Caco-2 (cell line): ENCODE measurements at regions not wholly inside any gene's neighbourhood (a gene's known extent, or its start where the extent isn't known, plus 50 kb on each side); places are given as distances from the start of the nearest gene placed in this dataset.

Experiments
- BruUV-seq: library from RNA; stranded (reverse); fragments of 400-500 nt; replicated peaks from 2 replicates; lab custom pipeline; 2021; lab: Mats Ljungman, UMichigan
- CTCF ChIA-PET: fragments of 300-600 bp; sonication (Branson Sonifier 250); formaldehyde crosslinking; loops from one replicate; lab custom pipeline; 2022; ENCODE audit warnings: antibody characterized with exemption; lab: Charles Lee
- POLR2A ChIA-PET: fragments of 300-600 bp; sonication (Branson Sonifier 250); formaldehyde crosslinking; loops from one replicate; lab custom pipeline; 2022; ENCODE audit warnings: antibody characterized with exemption; lab: Charles Lee
- DNase-seq, 2 experiments: peaks; one replicate each; pipeline versions ENCODE4 v3.0.0 to v3.0.0-alpha.2; 2020 to 2022
- H3K27me3 ChIP-seq: replicated peaks from 2 replicates; pipeline ENCODE4 v1.6.0; 2011; ENCODE audit warnings: low read length; ENCODE audit not compliant: control insufficient read depth, insufficient read depth
- H3K36me3 ChIP-seq: 2 replicates; pipeline ENCODE4 v1.5.1; 2011; ENCODE audit warnings: low read length; ENCODE audit not compliant: control insufficient read depth, insufficient read depth
- H3K4me1 ChIP-seq: fragments of 250-450 bp; sonication (Bioruptor Pico); 2 replicates; pipeline ENCODE4 v1.5.1; 2020; ENCODE audit warnings: mild to moderate bottlenecking
- H3K4me3 ChIP-seq: 2 replicates; pipeline ENCODE4 v1.5.1; 2011; ENCODE audit warnings: low read depth, mild to moderate bottlenecking, control low read depth, low read length
- H3K9me3 ChIP-seq: fragments of 250-450 bp; sonication (Bioruptor Pico); 2 replicates; pipeline ENCODE4 v1.5.1; 2020; ENCODE audit warnings: mild to moderate bottlenecking, moderate library complexity
- H3K27ac Mint-ChIP-seq: one replicate; pipeline ENCODE4 v1.8.0; 2022; ENCODE audit warnings: mixed read lengths; ENCODE audit not compliant: unreplicated experiment
- H3K27me3 Mint-ChIP-seq: one replicate; pipeline ENCODE4 v1.8.0; 2022; ENCODE audit warnings: mixed read lengths; ENCODE audit not compliant: insufficient read depth, unreplicated experiment
- H3K36me3 Mint-ChIP-seq: one replicate; pipeline ENCODE4 v1.8.0; 2022; ENCODE audit warnings: mild to moderate bottlenecking, mixed read lengths; ENCODE audit not compliant: insufficient read depth, unreplicated experiment
- H3K4me1 Mint-ChIP-seq: one replicate; pipeline ENCODE4 v1.8.0; 2022; ENCODE audit warnings: low read depth, mixed read lengths; ENCODE audit not compliant: unreplicated experiment
- H3K4me3 Mint-ChIP-seq: one replicate; pipeline ENCODE4 v1.8.0; 2022; ENCODE audit warnings: mild to moderate bottlenecking, moderate library complexity, mixed read lengths; ENCODE audit not compliant: unreplicated experiment
- H3K9me3 Mint-ChIP-seq: one replicate; pipeline ENCODE4 v1.8.0; 2022; ENCODE audit warnings: mixed read lengths; ENCODE audit not compliant: unreplicated experiment
- CTCF ChIP-seq, 2 experiments: fragments of 200-600 bp in 1 of 2; IDR thresholded peaks; 1 replicate in 1 of 2; 2 replicates in 1 of 2; pipeline versions ENCODE4 v1.5.1 to v1.8.0; 2011 to 2022; ENCODE audit warnings: antibody characterized with exemption in 1 of 2, control low read depth in 1 of 2, inconsistent platforms in 1 of 2, low read depth in 1 of 2, low read length in 1 of 2, mild to moderate bottlenecking in 1 of 2, moderate library complexity in 1 of 2; ENCODE audit not compliant: insufficient read depth in 1 of 2, severe bottlenecking in 1 of 2, unreplicated experiment in 1 of 2
- intact Hi-C: fragments of 100-400 bp; cut with micrococcal nuclease; formaldehyde crosslinking; loops from one replicate; pipeline ENCODE4 v1.10.0; 2022; ENCODE audit not compliant: unreplicated experiment

GRCh38 chr5:27434335-27434734 lies 395.9 kb upstream of the CDH9 start:
- Histone ChIP-seq H3K9me3 (no peaks in the 10 kb centered on the region), H3K4me3 (no peak overlapping the region), H3K36me3 (no peaks in the 10 kb centered on the region), H3K4me1 (no peaks in the 10 kb centered on the region), H3K27me3 (no peaks in the 10 kb centered on the region)
- no TSS peak for BruUV-seq
- Mint-ChIP-seq H3K4me1 (no peaks in the 10 kb centered on the region), H3K9me3 (no peaks in the 10 kb centered on the region), H3K4me3 (no peak overlapping the region), H3K27me3 (no peaks in the 10 kb centered on the region), H3K36me3 (no peaks in the 10 kb centered on the region), H3K27ac (no peak overlapping the region)
- intact Hi-C loops = no loop called here
- CTCF ChIA-PET = no interaction called here
- TF ChIP-seq CTCF (IDR thresholded peaks at IDR 0.05; ENCODE audit: insufficient read depth in 1 of 2, low read depth in 1 of 2, low read length in 1 of 2, severe bottlenecking in 1 of 2, unreplicated experiment in 1 of 2) = no peak
- no peak for DNase-seq
- POLR2A ChIA-PET = no interaction called here

- POLR2A ChIA-PET = no interaction called here
- Histone ChIP-seq H3K4me3 (no peak overlapping the region), H3K27me3 (no peaks in the 10 kb centered on the region), H3K9me3 (no peaks in the 10 kb centered on the region), H3K36me3 (no peaks in the 10 kb centered on the region), H3K4me1 (no peaks in the 10 kb centered on the region)
- no TSS peak for BruUV-seq
- Mint-ChIP-seq H3K9me3 (peaks cover 10% of the 10 kb centered on the region), H3K36me3 (no peaks in the 10 kb centered on the region), H3K4me1 (no peaks in the 10 kb centered on the region), H3K4me3 (no peak overlapping the region), H3K27ac (no peak overlapping the region), H3K27me3 (no peaks in the 10 kb centered on the region)
- no peak for DNase-seq
- CTCF ChIA-PET = no interaction called here
- no peak for TF ChIP-seq CTCF (IDR thresholded peaks at IDR 0.05; ENCODE audit: insufficient read depth in 1 of 2, low read depth in 1 of 2, low read length in 1 of 2, severe bottlenecking in 1 of 2, unreplicated experiment in 1 of 2)
- intact Hi-C loops = no loop called here
Measured at GRCh38 chr5:27414099-27414498, 375.7 kb upstream of the CDH9 start.

- no peaks in the 10 kb centered on the region for H3K4me1 Mint-ChIP-seq
- no peak overlapping the region for H3K27ac Mint-ChIP-seq
- H3K4me1 ChIP-seq = no peaks in the 10 kb centered on the region
- H3K9me3 ChIP-seq = no peaks in the 10 kb centered on the region
- BruUV-seq = no TSS peak
- intact Hi-C loops = no loop called here
- no peak overlapping the region for H3K4me3 ChIP-seq
- POLR2A ChIA-PET = no interaction called here
- no peak for DNase-seq
- H3K27me3 ChIP-seq = no peaks in the 10 kb centered on the region
- H3K36me3 ChIP-seq = no peaks in the 10 kb centered on the region
- CTCF ChIA-PET = no interaction called here
- TF ChIP-seq CTCF (IDR thresholded peaks at IDR 0.05; ENCODE audit: insufficient read depth in 1 of 2, low read depth in 1 of 2, low read length in 1 of 2, severe bottlenecking in 1 of 2, unreplicated experiment in 1 of 2) = no peak
- no peaks in the 10 kb centered on the region for H3K27me3 Mint-ChIP-seq
- no peak overlapping the region for H3K4me3 Mint-ChIP-seq
- H3K36me3 Mint-ChIP-seq = no peaks in the 10 kb centered on the region
- peaks cover 10% of the 10 kb centered on the region for H3K9me3 Mint-ChIP-seq
Measured at GRCh38 chr5:27412384-27412783, 374.0 kb upstream of the CDH9 start.
